ENCODE measurements at regions not wholly inside any gene's neighbourhood (a gene's known extent, or its start where the extent isn't known, plus 50 kb on each side); places are given as distances from the start of the nearest gene placed in this dataset.
A peak's percentile ranks its signal among the peaks of the same experiment; 100 is the strongest.
"Not testable (repeated sequence)": the region's sequence is repeated elsewhere in the genome, so short reads cannot be mapped to it uniquely, and the experiment has no call there.

- TF ChIP-seq ZNF274 (IDR thresholded peaks at IDR 0.05; ENCODE audit: low read depth, low read length) = no peak
- no peak for TF ChIP-seq SUZ12 (IDR thresholded peaks at IDR 0.05; ENCODE audit: extremely low read depth, insufficient read depth, insufficient read length)
- no peak for TF ChIP-seq YY1 (IDR thresholded peaks at IDR 0.05; ENCODE audit: insufficient read depth, insufficient read length)
- no peaks in the 10 kb centered on the region for H3K36me3 ChIP-seq (ENCODE audit: insufficient read depth, insufficient read length, low read length)
- no peaks in the 10 kb centered on the region for H3K9me3 ChIP-seq (ENCODE audit: insufficient read depth, low read length)
- DNase-seq (ENCODE audit: low read depth, low spot score) = peak; percentile 13
- no peak overlapping the region for H3K9ac ChIP-seq (ENCODE audit: insufficient read length, low read depth)
- H3K27me3 ChIP-seq (ENCODE audit: insufficient read depth, insufficient read length) = no peaks in the 10 kb centered on the region
- no peak overlapping the region for H3K4me3 ChIP-seq (ENCODE audit: insufficient read length, low read depth)
- no peaks in the 10 kb centered on the region for H3K4me1 ChIP-seq (ENCODE audit: insufficient read depth, insufficient read length)
These were observed 135.8 kb downstream of the USP31 start for GRCh38 chr16:23013484-23013883.

GRCh38 chr16:23009075-23009474, 140.2 kb downstream of the USP31 start:
- no peaks in the 10 kb centered on the region for H3K27me3 ChIP-seq (ENCODE audit: insufficient read depth, insufficient read length)
- no peak for TF ChIP-seq SUZ12 (IDR thresholded peaks at IDR 0.05; ENCODE audit: extremely low read depth, insufficient read depth, insufficient read length)
- no peak for TF ChIP-seq YY1 (IDR thresholded peaks at IDR 0.05; ENCODE audit: insufficient read depth, insufficient read length)
- no peak for TF ChIP-seq ZNF274 (IDR thresholded peaks at IDR 0.05; ENCODE audit: low read depth, low read length)
- H3K4me1 ChIP-seq (ENCODE audit: insufficient read depth, insufficient read length) = no peaks in the 10 kb centered on the region
- no peaks in the 10 kb centered on the region for H3K9me3 ChIP-seq (ENCODE audit: insufficient read depth, low read length)
- no peak for DNase-seq (ENCODE audit: low read depth, low spot score)
- no peak overlapping the region for H3K4me3 ChIP-seq (ENCODE audit: insufficient read length, low read depth)
- H3K9ac ChIP-seq (ENCODE audit: insufficient read length, low read depth) = no peak overlapping the region
- no peaks in the 10 kb centered on the region for H3K36me3 ChIP-seq (ENCODE audit: insufficient read depth, insufficient read length, low read length)

DNA sequence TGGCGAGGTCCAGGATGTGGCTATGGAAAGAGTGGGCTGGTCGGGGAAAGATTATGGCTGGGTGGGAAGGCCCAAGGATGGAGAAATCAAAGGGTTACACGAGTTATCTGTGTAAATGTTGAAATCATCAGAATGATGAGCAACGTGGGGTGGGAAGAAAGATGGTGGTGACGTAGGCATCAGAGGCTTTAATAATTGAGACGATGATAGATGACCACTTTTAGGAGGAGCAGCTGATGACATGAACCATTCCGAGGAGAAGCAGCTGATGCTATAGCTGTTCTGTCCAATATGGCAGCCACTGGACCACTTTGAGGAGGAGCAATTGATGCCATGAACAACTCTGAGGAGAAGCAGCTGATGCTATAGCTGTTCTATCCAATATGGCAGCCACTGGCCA, 141.2 kb downstream of the USP31 start:
- H3K27me3 ChIP-seq (ENCODE audit: insufficient read depth, insufficient read length) = no peaks in the 10 kb centered on the region
- TF ChIP-seq YY1 (IDR thresholded peaks at IDR 0.05; ENCODE audit: insufficient read depth, insufficient read length) (no peak), ZNF274 (IDR thresholded peaks at IDR 0.05; ENCODE audit: low read depth, low read length) (no peak), SUZ12 (IDR thresholded peaks at IDR 0.05; ENCODE audit: extremely low read depth, insufficient read depth, insufficient read length) (no peak)
- no peaks in the 10 kb centered on the region for H3K4me1 ChIP-seq (ENCODE audit: insufficient read depth, insufficient read length)
- H3K9me3 ChIP-seq (ENCODE audit: insufficient read depth, low read length) = no peaks in the 10 kb centered on the region
- H3K4me3 ChIP-seq (ENCODE audit: insufficient read length, low read depth) = no peak overlapping the region
- DNase-seq (ENCODE audit: low read depth, low spot score) = no peak
- no peak overlapping the region for H3K9ac ChIP-seq (ENCODE audit: insufficient read length, low read depth)
- no peaks in the 10 kb centered on the region for H3K36me3 ChIP-seq (ENCODE audit: insufficient read depth, insufficient read length, low read length)

GRCh38 chr16:23006380-23006779, 142.9 kb downstream of the USP31 start:
- H3K4me1 ChIP-seq (ENCODE audit: insufficient read depth, insufficient read length) = no peaks in the 10 kb centered on the region
- TF ChIP-seq SUZ12 (IDR thresholded peaks at IDR 0.05; ENCODE audit: extremely low read depth, insufficient read depth, insufficient read length) = no peak
- no peak overlapping the region for H3K4me3 ChIP-seq (ENCODE audit: insufficient read length, low read depth)
- H3K9me3 ChIP-seq (ENCODE audit: insufficient read depth, low read length) = no peaks in the 10 kb centered on the region
- H3K9ac ChIP-seq (ENCODE audit: insufficient read length, low read depth) = no peak overlapping the region
- H3K36me3 ChIP-seq (ENCODE audit: insufficient read depth, insufficient read length, low read length) = no peaks in the 10 kb centered on the region
- DNase-seq (ENCODE audit: low read depth, low spot score) = no peak
- no peaks in the 10 kb centered on the region for H3K27me3 ChIP-seq (ENCODE audit: insufficient read depth, insufficient read length)

DNA sequence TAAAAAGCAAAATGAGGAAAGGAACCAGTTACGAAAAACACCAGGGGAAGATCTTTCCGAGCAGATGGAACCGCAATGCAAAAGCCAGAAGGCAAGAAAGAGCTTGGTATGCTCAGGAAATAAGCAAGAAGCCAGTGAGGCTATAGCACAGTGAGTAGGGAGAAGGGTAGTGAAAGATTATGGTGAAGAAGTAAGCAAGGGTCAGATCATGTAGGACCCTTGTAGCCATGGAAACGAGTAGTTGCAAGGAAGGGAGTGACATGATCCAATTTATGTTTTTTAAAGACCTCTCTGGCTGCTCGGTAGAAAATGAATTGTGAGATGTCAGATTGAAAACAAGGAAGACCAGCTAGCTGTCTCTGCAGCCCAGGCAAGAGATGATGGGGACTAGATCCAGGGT, 143.3 kb downstream of the USP31 start:
- Histone ChIP-seq H3K9ac (ENCODE audit: insufficient read length, low read depth) (no peak overlapping the region), H3K36me3 (ENCODE audit: insufficient read depth, insufficient read length, low read length) (no peaks in the 10 kb centered on the region), H3K27me3 (ENCODE audit: insufficient read depth, insufficient read length) (no peaks in the 10 kb centered on the region)

DNA sequence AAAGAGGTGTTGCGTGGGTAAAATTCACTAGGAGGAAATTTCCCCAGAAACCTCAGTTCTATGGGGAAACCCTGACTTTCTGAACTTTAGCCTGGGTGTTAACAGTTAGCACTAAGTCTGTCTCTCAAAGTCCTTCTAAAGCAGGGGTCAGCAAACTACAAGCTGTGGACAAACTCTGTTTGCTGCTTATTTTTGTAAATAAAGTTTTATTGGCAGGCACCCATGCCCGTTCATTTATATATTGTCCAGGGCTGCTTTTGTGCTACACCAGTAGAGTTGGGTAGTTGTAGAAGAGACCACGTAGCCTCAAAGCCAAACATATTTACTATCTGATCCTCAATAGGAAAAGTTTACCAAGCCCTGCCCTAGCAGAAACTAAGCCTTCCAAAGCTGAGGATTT, 159.7 kb downstream of the USP31 start:
- Histone ChIP-seq H3K27me3 (ENCODE audit: insufficient read depth, insufficient read length) (no peaks in the 10 kb centered on the region), H3K36me3 (ENCODE audit: insufficient read depth, insufficient read length, low read length) (no peaks in the 10 kb centered on the region), H3K4me1 (ENCODE audit: insufficient read depth, insufficient read length) (no peaks in the 10 kb centered on the region), H3K4me3 (ENCODE audit: insufficient read length, low read depth) (no peak overlapping the region), H3K9me3 (ENCODE audit: insufficient read depth, low read length) (peaks cover 4% of the 10 kb centered on the region; the same call in 1 of the 2 replicates), H3K9ac (ENCODE audit: insufficient read length, low read depth) (no peak overlapping the region)
- TF ChIP-seq ZNF274 (IDR thresholded peaks at IDR 0.05; ENCODE audit: low read depth, low read length) (no peak), YY1 (IDR thresholded peaks at IDR 0.05; ENCODE audit: insufficient read depth, insufficient read length) (no peak), SUZ12 (IDR thresholded peaks at IDR 0.05; ENCODE audit: extremely low read depth, insufficient read depth, insufficient read length) (no peak)
- no peak for DNase-seq (ENCODE audit: low read depth, low spot score)

More for the DNA sequence above, 143.3 kb downstream of the USP31 start:
- Histone ChIP-seq H3K9me3 (ENCODE audit: insufficient read depth, low read length) (no peaks in the 10 kb centered on the region), H3K4me3 (ENCODE audit: insufficient read length, low read depth) (no peak overlapping the region), H3K4me1 (ENCODE audit: insufficient read depth, insufficient read length) (no peaks in the 10 kb centered on the region)
- no peak for DNase-seq (ENCODE audit: low read depth, low spot score)
- TF ChIP-seq YY1 (IDR thresholded peaks at IDR 0.05; ENCODE audit: insufficient read depth, insufficient read length) (no peak), ZNF274 (IDR thresholded peaks at IDR 0.05; ENCODE audit: low read depth, low read length) (no peak), SUZ12 (IDR thresholded peaks at IDR 0.05; ENCODE audit: extremely low read depth, insufficient read depth, insufficient read length) (no peak)

- no peak overlapping the region for H3K4me3 ChIP-seq (ENCODE audit: insufficient read length, low read depth)
- no peaks in the 10 kb centered on the region for H3K27me3 ChIP-seq (ENCODE audit: insufficient read depth, insufficient read length)
- no peak overlapping the region for H3K9ac ChIP-seq (ENCODE audit: insufficient read length, low read depth)
- TF ChIP-seq ZNF274 (IDR thresholded peaks at IDR 0.05; ENCODE audit: low read depth, low read length) (no peak), SUZ12 (IDR thresholded peaks at IDR 0.05; ENCODE audit: extremely low read depth, insufficient read depth, insufficient read length) (no peak), YY1 (IDR thresholded peaks at IDR 0.05; ENCODE audit: insufficient read depth, insufficient read length) (no peak)
- no peak for DNase-seq (ENCODE audit: low read depth, low spot score)
- peaks cover 26% of the 10 kb centered on the region for H3K9me3 ChIP-seq (ENCODE audit: insufficient read depth, low read length)
- no peaks in the 10 kb centered on the region for H3K36me3 ChIP-seq (ENCODE audit: insufficient read depth, insufficient read length, low read length)
- H3K4me1 ChIP-seq (ENCODE audit: insufficient read depth, insufficient read length) = no peaks in the 10 kb centered on the region
These were observed 165.6 kb downstream of the USP31 start for GRCh38 chr16:22983614-22984013.

DNA sequence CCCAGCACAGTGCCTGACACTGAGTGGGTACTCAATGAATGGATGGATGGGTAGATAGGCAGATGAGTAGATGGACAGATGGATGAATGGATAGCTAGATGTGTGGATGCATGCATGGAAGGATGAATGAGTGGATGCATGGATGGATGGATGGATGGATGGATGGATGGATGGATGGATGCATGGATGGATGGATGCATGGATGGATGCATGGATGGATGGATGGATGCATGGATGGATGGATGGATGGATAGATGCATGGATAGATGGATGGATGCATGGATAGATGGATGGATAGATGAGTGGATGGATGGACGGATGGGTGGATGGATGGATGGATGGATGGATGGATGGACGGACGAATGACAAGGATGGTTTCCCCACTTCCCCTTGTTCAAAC, 166.6 kb downstream of the HS3ST2 start:
- not testable (repeated sequence) for H3K27me3 ChIP-seq (ENCODE audit: insufficient read depth, insufficient read length); H3K4me1 ChIP-seq (ENCODE audit: insufficient read depth, insufficient read length); H3K9ac ChIP-seq (ENCODE audit: insufficient read length, low read depth); H3K36me3 ChIP-seq (ENCODE audit: insufficient read depth, insufficient read length, low read length); DNase-seq (ENCODE audit: low read depth, low spot score); H3K4me3 ChIP-seq (ENCODE audit: insufficient read length, low read depth)
- peaks cover 26% of the 10 kb centered on the region for H3K9me3 ChIP-seq (ENCODE audit: insufficient read depth, low read length)
